Suprapubic skin (tissue), 4 donors: ENCODE measurements at regions not wholly inside any gene's neighbourhood (a gene's known extent, or its start where the extent isn't known, plus 50 kb on each side); places are given as distances from the start of the nearest gene placed in this dataset.

Experiments used
- CTCF ChIP-seq, 2 donors: fragments of 200-600 bp in 1 of 2; fragments of 450-650 bp in 1 of 2; sonication (generic) in 1 of 2; IDR thresholded peaks; one replicate each; pipeline ENCODE4 v1.5.1; 2016 to 2019; ENCODE audit warnings: antibody characterized with exemption in 2 of 2, mild to moderate bottlenecking in 1 of 2, moderate library complexity in 1 of 2
- EP300 ChIP-seq: sonication (generic); formaldehyde crosslinking; IDR thresholded peaks from one replicate; pipeline ENCODE4 v1.6.1; 2017; ENCODE audit warnings: antibody characterized with exemption
- POLR2A ChIP-seq, 2 donors: fragments of 450-650 bp; IDR thresholded peaks; one replicate each; pipeline ENCODE4 v1.6.1; 2017; ENCODE audit warnings: antibody characterized with exemption in 2 of 2, mild to moderate bottlenecking in 2 of 2, moderate library complexity in 2 of 2
- POLR2AphosphoS5 ChIP-seq, 3 donors: sonication (generic); formaldehyde crosslinking; IDR thresholded peaks; one replicate each; pipeline ENCODE4 v1.6.1; 2017; ENCODE audit warnings: antibody characterized with exemption in 3 of 3

GRCh38 chr15:69706353-69707097, 253.9 kb downstream of the RPLP1 start:
- TF ChIP-seq CTCF (IDR thresholded peaks at IDR 0.05) (no peak), POLR2A (IDR thresholded peaks at IDR 0.05) (no peak), EP300 (no peak), POLR2AphosphoS5 (IDR thresholded peaks at IDR 0.05) (no peak)
